ENCODE measurements at regions not wholly inside any gene's neighbourhood (a gene's known extent, or its start where the extent isn't known, plus 50 kb on each side); places are given as distances from the start of the nearest gene placed in this dataset.
"Not testable (repeated sequence)": the region's sequence is repeated elsewhere in the genome, so short reads cannot be mapped to it uniquely, and the experiment has no call there.

DNA sequence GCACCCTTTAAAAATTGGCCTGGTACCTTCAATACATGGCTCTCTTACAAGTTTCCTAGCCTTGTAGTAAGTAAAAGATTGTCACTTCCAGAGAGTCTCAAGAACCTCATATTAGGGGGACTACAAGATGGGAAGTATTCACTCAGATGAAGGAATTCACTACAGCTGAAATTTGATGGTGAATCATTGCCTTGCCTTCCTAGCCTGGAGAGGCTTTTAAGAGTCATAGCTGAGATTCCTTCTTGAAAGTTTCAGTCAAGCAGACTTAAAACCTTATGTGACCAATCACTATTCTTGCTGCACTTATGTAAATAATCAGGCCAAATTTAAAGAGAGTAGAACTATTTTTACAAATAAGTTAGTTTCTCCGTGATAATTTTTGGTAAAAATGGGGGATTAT, 451.6 kb downstream of the TRHDE start:
- DNase-seq (ENCODE audit: low spot score), result no peak

DNA sequence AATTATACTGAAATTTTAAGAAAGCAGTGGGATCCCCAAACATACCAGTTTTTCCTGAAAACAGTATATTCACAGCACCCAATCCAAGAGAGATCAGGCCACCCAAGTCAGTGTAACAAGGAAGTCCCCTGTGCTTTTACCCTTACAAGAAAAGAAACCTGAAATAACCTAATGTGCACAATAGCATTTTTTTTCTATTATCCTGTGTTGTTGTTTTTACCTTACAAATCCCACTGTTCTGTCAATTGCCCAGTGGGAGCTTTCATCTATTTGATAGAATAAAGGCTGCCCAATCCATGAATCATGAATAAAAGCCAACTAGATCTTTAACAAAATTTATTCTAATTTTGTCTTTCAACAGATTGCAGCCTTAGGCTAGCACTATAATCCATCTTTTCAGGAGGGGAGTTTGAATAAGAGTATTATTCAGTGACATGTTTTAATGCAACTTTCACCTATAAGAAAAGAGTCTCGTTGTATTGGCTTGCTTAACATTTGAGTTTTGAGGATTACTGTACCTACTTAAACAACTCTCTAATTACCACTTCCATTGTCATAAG, 457.4 kb downstream of the TRHDE start:
- no peak for DNase-seq (ENCODE audit: low spot score)

DNA sequence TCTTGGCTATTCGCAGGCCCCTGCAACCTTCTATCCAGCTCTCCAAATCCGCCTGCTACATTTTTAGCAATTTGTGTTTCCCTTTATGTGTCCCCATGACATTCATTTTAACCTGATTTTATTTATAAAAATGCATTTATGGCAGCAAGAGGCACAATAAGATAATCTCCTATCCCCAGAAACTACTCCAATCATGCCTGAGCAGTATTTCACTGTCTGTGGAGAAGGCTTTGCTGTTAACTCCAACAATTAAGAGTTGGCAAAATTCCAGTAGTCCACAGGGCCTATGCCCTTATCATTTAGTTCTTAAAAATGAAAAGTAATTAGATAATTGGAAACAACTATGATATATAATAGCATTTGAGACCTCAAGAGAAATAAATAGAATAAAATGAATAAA, 462.4 kb downstream of the TRHDE start:
- DNase-seq (ENCODE audit: low spot score), result no peak

DNA sequence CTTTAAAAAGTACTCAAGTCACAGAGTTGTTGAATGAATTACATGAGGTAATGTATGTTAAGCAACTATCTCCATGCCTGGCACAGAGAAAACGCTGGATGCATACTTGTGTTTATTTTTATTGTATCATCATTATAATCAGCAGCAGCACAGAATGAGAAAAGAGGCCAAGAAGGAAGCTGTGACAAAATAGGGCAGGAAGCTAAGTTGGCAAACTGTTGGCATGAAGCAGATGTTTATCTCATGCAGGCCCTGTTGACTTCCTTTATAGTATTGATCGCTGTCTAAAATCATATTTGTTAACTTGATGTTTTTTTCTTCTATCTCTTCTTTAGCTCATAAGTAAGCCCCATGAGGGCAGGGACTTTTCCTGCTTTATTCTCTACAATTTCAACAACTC, 466.6 kb downstream of the TRHDE start:
- DNase-seq (ENCODE audit: low spot score), result no peak

DNA sequence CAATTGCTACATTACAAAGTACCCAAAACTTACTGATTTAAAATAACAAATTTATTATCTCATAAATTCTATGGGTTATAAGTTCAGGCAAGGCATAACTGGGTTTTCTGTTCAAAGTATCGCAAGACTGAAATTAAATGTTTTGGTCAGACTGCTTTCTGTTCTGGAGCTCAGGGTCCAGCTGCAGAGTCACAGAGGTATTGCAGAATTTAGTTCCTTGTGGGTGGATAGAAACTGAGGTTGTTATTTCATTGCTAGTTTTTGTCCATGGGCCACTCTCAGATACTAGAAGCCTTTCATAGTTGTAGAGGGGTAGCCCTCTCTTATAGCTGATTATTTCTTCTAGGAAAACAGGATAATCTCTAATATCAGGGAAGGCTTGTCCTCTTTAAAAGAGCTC, 467.9 kb downstream of the TRHDE start:
- DNase-seq (ENCODE audit: low spot score), result no peak

DNA sequence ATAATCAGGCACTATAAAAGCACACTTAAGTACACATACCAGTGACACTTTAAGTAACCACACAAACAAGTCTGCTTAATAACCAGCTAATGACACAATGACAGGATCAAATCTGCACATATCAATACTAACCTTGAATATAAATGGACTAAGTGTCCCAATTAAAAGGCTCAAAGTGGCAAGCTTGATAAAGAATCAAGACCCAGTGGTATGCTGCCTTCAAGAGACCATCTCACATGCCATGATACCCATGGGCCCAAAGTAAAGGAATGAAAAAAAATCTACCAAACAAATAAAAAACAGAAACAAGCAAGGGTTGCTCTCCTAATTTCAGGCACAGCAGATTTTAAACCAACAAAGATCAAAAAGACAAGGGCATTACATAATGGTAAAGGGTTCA, 470.4 kb downstream of the TRHDE start:
- DNase-seq (ENCODE audit: low spot score), result no peak

DNA sequence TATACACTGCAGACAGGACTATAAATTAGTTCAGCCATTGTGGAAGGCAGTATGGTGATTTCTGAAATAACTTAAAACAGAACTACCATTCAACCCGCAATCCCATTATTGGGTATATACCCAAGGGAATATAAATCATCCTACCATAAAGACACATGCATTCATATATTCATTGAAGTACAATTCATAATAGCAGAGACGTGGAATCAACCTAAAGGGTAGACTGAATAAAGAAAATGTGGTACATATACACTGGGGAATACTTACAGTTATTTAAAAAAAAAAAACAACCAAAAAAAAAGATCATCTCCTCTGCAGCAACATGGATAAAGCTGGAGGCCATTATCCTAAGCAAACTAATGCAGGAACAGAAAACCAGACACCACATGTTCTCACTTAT, 473.9 kb downstream of the TRHDE start:
- DNase-seq (ENCODE audit: low spot score), result no peak

DNA sequence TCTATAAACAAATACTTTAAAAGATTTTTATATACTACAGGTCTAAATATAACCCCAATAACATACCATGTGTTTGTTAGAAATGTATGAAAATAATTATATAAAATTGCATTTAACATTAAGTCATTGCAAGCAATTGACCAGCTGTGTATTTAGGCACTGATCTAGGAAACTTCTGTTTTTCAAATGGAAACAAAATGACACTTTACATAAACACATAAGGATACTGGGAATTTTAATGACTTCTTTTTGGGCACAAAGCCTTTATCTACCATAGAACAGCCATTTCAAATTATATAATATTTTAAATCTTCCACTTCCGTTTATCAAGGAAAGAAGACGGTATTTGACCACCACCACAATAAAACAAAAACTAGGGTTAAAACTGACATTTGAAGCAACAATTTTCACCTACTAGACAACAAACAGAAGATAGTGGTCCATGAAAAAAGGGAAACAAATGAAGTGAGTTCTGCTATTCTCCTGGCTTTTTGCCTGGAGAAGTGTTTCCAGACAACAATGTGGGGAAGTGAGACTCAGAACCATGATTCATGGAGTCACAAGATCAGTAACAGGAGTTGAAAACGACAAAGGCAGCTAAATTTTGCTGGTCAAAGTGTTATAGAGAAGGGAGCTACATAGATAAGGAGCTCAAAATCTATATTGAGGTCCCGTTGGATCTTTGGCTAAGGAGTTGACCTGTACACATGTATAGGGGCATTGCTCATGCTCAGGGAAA, 475.1 kb downstream of the TRHDE start:
- no peak for DNase-seq (ENCODE audit: low spot score)

DNA sequence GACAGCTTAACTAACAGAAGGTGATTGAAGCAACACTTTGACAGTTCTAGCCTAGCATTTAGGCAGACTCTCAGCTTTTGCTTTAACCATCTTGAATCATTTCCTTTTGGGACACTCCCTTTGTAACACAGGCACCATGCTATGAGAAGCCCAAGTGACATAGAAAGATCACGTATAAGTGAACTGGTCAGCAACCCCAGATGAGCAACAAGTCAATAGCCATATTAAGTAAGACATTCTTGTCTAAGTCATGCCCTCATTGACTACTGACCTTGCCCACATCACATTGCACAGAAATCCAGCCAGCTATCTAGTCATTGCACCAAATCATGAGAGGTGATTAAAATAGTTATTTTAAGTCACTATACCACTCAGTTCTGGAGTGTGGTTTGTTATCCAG, 476.8 kb downstream of the TRHDE start:
- no peak for DNase-seq (ENCODE audit: low spot score)

DNA sequence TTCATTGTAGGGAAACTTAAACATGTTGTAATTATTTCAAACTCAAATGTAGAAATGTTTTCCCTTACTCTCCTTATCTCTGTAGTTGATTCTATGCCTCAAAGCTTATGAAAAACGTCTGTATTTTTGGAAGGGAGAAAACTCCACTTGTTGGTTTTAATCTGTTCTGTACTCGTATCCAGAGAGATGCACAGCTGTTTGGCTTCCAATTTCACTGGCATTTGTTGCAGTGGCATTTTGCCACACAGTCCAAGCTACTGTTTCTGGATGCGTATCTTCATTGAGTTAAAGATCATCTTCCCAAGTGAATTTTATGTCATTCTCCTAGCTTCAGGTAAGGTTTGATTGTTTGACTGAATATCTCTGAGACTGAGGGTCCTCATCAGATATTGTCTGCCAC, 481.4 kb downstream of the TRHDE start:
- no peak for DNase-seq (ENCODE audit: low spot score)

DNA sequence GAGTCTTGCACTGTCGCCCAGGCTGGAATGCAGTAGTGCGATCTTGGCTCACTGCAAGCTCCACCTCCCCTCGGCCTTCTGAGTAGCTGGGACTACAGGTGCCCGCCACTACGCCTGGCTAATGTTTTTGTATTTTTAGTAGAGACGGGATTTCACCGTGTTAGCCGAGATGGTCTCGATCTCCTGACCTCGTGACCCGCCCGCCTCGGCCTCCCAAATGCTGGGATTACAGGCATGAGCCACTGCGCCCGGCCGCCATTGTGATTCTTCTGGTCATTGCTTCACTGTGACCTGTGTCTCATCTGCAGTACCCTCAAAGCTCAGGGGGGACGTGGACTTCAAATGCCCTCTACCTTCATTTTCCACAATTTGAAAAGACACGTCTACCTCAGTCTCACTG, 481.9 kb downstream of the TRHDE start:
- DNase-seq (ENCODE audit: low spot score), result not testable (repeated sequence)

DNA sequence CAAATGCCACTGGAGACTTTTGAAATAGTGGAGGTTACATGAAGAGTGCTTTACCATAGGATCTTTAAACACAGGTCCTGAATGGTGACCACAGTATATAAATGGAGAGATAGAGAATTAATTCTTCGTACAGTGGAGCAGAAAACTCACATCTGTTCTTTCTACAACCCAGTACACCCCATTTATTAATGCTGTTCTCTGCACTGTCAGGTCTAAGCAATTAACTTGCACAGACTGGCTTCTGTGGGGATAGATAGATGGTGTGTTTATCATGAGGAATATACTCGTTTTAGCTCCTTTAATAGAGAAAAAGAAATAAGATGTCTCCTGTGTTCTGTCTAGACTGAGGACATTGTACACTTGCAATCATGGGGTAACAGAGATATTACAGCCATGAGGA, 494.3 kb downstream of the TRHDE start:
- no peak for DNase-seq (ENCODE audit: low spot score)

DNA sequence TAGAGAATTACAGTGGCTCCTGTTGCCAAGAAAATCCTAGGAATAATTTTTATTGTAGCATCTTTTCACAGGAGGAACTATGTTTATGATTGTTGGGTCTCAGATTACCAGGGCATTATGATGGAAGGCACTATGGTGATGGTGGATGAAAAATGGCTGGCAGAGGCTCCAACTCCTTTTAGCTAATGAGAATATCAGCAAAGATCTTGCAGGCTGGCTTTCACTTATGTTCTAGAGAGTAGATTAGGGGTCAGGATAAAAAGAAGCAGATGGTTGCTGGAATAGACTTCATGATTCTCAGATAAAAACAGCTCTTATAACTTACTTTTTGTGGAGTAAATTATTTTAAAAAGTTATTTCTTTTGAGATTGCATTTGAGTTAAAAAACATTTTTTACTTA, 501.9 kb downstream of the TRHDE start:
- DNase-seq (ENCODE audit: low spot score), result no peak

DNA sequence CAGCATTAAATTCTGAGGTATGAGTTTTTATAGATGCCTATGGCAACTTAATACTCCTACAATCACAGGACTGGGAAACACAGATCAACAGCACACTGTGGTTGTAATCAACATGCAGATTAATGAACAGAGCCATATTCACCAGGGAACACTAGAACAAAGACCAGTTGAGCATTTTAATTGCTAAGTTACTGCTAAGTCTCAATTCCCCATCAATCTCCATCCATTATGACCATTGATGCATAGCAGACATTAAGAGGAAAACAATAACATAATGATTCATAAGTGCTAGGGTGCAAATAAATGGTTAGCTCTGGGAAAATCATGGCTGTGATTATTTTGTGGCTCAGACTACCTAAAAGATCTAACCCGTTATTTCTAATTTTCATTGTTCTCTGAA, 505.6 kb downstream of the TRHDE start:
- DNase-seq (ENCODE audit: low spot score), result no peak

DNA sequence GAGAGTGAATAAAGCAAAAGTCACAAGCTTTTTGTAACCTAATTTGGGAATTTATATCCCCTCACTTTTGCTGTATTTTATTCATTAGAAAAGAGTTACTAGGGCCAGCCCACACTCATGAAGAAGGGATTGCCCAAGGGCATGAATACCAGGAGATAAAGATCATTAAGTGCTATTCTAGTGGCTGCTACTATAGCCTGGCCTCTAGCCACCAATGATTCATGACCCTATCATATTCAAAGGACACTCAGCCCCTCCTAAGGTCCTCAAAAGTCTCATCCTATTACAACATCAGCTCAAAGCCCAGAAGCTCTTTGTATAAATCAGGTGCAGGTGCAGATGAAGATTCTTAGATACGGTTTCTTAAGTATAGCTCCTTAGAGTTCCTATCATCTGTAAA, 518.1 kb downstream of the TRHDE start:
- DNase-seq (ENCODE audit: low spot score), result no peak

DNA sequence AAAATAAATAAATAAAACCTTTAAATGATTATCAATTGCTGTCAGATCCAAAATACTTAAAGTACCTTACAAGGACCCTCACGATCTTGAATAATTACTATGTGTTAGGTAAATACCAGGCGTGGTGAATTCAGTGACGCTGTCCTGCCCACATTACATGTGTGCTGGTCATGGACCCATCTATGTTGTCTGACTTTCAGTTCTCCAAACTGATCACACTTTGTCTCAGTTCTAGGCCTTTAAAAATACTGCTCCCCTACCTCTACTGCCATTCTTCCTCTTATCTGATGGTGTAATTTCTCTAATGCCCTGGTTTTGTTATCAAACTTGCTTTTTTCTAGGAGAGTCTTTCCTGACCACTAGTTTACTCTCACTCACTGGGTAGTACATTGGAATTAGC, 520.7 kb downstream of the TRHDE start:
- DNase-seq (ENCODE audit: low spot score), result no peak

DNA sequence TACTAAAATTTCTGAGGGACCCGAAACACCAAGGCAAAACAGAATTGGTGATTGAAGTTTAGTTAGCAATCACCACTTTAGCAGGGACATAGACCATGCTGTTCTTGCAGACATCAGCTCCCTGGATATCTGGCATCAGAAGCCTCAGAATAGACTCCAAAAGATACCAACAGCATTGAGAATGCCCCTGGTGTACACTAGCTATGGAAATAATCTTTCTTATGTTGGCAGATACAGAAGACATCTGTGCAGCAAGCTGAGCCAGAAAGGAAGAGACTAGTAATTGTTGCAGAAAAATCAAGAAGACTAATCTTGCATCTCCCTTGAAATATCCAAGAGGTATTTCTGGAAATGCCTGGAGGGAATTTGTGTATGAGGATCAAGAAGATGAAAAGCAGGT, 521.6 kb downstream of the TRHDE start:
- DNase-seq (ENCODE audit: low spot score), result no peak

DNA sequence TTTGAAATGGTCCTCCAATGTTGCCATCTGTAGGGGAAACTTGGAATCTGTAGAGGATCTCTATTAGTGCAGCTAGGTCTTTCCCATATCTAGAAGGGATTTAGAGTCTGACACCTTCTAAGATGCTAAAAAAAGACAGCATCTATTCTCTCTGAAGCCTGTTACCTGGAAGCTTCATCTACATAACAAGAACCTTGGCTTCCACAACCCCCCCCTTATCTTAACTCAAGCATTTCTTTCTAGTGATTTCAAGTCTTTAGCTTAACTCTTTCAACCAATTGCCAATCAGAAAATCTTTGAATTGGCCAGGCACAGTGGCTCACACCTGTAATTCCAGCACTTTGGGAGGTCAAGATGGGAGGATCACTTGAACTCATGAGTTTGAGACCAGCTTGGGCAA, 543.3 kb downstream of the TRHDE start:
- DNase-seq (ENCODE audit: low spot score), result no peak

DNA sequence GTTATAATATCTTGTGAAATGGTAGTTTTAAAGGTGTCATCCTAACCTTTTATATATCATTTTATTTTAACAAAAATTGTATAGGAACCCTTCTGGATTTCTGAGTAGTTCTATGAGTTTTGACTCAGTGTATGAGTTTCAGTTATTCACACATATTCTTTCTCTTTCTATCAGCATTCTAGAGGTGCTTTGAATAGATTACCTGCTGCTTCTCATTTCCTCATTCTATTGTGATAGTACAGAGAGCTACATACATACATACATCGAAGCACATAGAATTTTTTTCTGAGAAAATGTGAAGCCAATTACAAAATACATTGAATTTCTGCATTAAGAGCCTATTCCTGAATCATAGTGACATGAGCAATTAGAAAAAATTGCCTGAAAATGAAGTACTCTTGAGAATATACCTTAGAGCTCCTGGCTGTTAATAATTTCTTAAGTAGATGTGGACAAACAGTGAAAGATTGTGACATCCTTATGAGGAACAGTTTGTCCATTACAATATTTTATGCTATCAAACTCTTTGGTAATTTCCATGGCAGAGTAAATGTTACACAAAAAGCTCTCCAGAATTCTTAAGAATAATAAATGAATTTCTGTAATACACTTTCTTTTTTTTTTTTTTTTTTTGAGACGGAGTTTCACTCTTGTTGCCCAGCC, 556.6 kb downstream of the TRHDE start:
- DNase-seq (ENCODE audit: low spot score), result no peak

DNA sequence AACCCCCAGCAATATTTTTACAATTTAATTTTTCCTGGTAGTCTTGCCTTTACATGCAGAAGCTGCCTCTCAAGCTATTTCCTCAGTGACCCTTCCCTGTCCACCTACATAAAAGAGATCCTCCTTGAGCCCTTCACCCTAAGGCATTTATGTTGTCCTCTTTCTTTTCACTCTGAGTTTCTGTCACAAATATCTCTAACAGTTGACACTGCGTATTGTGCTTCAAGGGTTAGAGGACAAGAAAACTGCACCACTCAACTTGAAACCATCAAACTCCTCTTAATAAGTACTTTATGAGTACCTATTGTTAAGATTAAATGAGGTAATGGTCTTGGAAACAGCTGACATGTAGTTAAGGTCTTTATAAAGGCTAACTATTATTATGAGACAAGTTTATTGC, 557.7 kb downstream of the TRHDE start:
- DNase-seq (ENCODE audit: low spot score), result no peak

DNA sequence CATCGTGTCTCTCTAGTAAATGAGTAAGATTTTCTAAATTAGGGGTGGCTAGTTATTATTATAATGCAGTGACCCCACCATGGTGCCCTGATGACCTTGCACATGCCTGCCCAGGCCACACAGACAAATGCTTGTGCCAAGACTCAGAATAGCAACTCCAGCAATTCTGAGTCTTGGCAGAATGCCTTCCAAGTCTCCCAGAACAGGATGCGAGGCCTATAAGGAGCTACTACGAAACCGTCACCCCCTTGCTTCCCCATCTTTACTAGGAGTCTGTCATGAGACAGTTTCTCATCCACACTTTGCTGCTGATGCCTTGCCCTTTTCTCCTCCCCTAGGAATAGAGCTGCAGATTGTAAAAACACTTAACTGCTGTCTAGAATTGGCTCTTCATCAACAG, 559.9 kb downstream of the TRHDE start:
- DNase-seq (ENCODE audit: low spot score), result no peak

DNA sequence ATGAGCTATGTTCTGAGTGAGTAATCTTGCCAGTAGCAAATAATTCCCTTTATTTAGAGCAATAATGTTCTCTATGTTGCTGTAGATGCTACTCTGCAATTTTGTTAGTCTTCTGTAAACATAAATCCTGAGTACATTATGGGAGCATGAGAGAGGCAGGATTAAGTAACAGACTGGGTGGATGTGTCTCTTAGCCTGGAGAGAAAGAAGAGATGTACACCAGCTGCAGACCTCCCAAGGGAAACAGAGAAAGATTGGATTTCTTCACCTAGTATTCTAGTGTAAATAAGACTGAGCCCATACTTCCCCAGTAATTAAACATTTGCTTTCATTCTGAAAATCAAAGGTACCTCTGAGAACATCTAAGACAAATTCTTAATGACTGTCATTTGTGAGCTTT, 564.0 kb downstream of the TRHDE start:
- no peak for DNase-seq (ENCODE audit: low spot score)

DNA sequence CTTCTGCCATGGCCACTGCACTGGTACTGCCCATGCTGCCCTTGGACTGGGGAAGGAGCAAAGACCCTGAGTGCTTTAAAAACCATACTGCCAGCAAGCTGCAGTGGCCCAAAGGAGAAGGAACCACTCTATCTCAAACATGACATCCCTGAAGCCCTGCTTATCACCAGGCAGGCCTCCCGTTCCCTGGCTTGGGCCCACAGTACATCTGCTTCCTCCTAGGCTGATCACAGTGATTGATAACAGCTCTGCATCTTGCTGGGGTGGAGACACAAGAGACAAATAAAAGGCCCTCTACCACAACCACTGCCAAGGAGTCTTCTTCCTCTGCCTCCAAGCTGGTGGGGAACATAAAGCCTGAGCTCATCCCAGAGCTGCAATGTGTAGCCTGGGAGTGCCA, 567.5 kb downstream of the TRHDE start:
- DNase-seq (ENCODE audit: low spot score), result no peak

DNA sequence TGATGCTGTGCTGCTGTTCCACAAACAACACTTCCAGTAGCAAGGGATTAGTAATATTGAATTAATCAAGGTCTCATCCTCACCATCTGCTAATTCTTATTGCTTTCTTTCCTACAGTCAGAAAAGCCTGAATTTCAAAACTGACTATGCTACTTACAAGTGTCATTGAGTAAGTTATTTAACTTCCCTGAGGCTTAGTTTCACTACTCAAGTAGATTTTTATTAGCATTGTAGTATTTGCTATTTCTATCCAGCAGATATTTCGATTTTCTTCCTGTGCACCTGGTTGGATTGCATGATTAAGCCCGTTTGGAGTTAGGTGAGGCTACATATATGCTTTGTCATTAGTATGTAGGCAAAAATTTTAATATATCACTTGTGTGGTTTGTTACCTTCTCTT, 591.5 kb downstream of the TRHDE start:
- no peak for DNase-seq (ENCODE audit: low spot score)
